ENCODE measurements at regions not wholly inside any gene's neighbourhood (a gene's known extent, or its start where the extent isn't known, plus 50 kb on each side); places are given as distances from the start of the nearest gene placed in this dataset.

- Histone ChIP-seq H3K4me3 (no peak overlapping the region), H3K27ac (ENCODE audit: low read depth) (no peak overlapping the region), H3K4me1 (ENCODE audit: insufficient read depth) (no peaks in the 10 kb centered on the region), H3K36me3 (ENCODE audit: insufficient read depth) (no peaks in the 10 kb centered on the region), H3K9me2 (ENCODE audit: insufficient read depth) (no peaks in the 10 kb centered on the region), H4K20me1 (replicated peaks; ENCODE audit: insufficient read depth) (no peaks in the 10 kb centered on the region), H3K27me3 (ENCODE audit: insufficient read depth) (no peaks in the 10 kb centered on the region), H3K4me2 (no peak overlapping the region), H3F3A (replicated peaks; ENCODE audit: low read depth) (no peaks in the 10 kb centered on the region), H2AFZ (no peak overlapping the region), H3K79me2 (replicated peaks; ENCODE audit: insufficient read depth) (no peaks in the 10 kb centered on the region)
- H3K9me3 Mint-ChIP-seq, result peaks cover 88% of the 10 kb centered on the region
- H3K27ac Mint-ChIP-seq, result no peak overlapping the region
- peaks cover 35% of the 10 kb centered on the region; the same call in 2 of the 3 replicates for H3K36me3 Mint-ChIP-seq (ENCODE audit: low read depth)
- no peaks in the 10 kb centered on the region for H3K4me1 Mint-ChIP-seq
- H3K27me3 Mint-ChIP-seq (ENCODE audit: insufficient read depth, low read depth, poor library complexity), result peaks cover 3% of the 10 kb centered on the region
- DNase-seq (ENCODE audit: low spot score), result no peak
- no peak for TF ChIP-seq CTCF (conservative IDR thresholded peaks at IDR 0.05; ENCODE audit: low read depth in 2 of 2)
- no peak for TF ChIP-seq POLR2AphosphoS5 (IDR thresholded peaks at IDR 0.05; ENCODE audit: low read depth)
- TF ChIP-seq ZNF331 (CRISPR knock-in tag; IDR thresholded peaks at IDR 0.05; ENCODE audit: low read depth), result no peak
- TF ChIP-seq JUNB (IDR thresholded peaks at IDR 0.05; ENCODE audit: unreplicated experiment), result no peak
- TF ChIP-seq STAT1 (IDR thresholded peaks at IDR 0.05; ENCODE audit: unreplicated experiment), result no peak
- no peak for TF ChIP-seq REST (IDR thresholded peaks at IDR 0.05; ENCODE audit: unreplicated experiment)
- no peak for TF ChIP-seq ZNF462 (CRISPR knock-in tag; IDR thresholded peaks at IDR 0.05)
- TF ChIP-seq CREB1 (CRISPR knock-in tag; IDR thresholded peaks at IDR 0.05; ENCODE audit: low read depth), result no peak
- no peak for TF ChIP-seq ZNF114 (CRISPR knock-in tag; IDR thresholded peaks at IDR 0.05)
- TF ChIP-seq NANOG (IDR thresholded peaks at IDR 0.05; ENCODE audit: borderline replicate concordance), result no peak
- no peak for TF ChIP-seq ETS1 (IDR thresholded peaks at IDR 0.05)
- TF ChIP-seq EZH2phosphoT487 (IDR thresholded peaks at IDR 0.05; ENCODE audit: unreplicated experiment), result no peak
- TF ChIP-seq EZH2 (IDR thresholded peaks at IDR 0.05; ENCODE audit: low read depth, unreplicated experiment), result no peak
- ATAC-seq, result no peak
- H3K4me3 Mint-ChIP-seq, result no peak overlapping the region
These were observed 336.8 kb upstream of the TMEM132C start for GRCh38 chr12:127930122-127930521.
